ENCODE measurements at regions not wholly inside any gene's neighbourhood (a gene's known extent, or its start where the extent isn't known, plus 50 kb on each side); places are given as distances from the start of the nearest gene placed in this dataset.

- no peak for DNase-seq (ENCODE audit: extremely low spot score)
- ChIA-PET CTCF (interaction anchor here (1.5 kb wide), 1 partner anchor 40 kb away, joined by 6 read pairs; no protein-coding TSS in a partner anchor), POLR2A (no interaction called here)
- TF ChIP-seq CTCF (IDR thresholded peaks at IDR 0.05; ENCODE audit: control extremely low read depth, extremely low read depth, low read depth, missing control alignments): no peak
Measured at GRCh38 chr2:217749008-217749407, 253.8 kb downstream of the TNS1 start.

- ChIA-PET POLR2A (no interaction called here), CTCF (interaction anchor here (1.9 kb wide), 1 partner anchor 39 kb away, joined by 5 read pairs; no protein-coding TSS in a partner anchor)
- TF ChIP-seq CTCF (IDR thresholded peaks at IDR 0.05; ENCODE audit: control extremely low read depth, extremely low read depth, low read depth, missing control alignments): no peak
- no peak for DNase-seq (ENCODE audit: extremely low spot score)
Measured at GRCh38 chr2:217746808-217747207, 256.0 kb downstream of the TNS1 start.

GRCh38 chr2:217743966-217744761 lies 258.6 kb downstream of the TNS1 start:
- no peak for DNase-seq (ENCODE audit: extremely low spot score)
- CTCF ChIA-PET: no interaction called here
- POLR2A ChIA-PET: no interaction called here
- no peak for TF ChIP-seq CTCF (IDR thresholded peaks at IDR 0.05; ENCODE audit: control extremely low read depth, extremely low read depth, low read depth, missing control alignments)

- DNase-seq (ENCODE audit: extremely low spot score): no peak
- ChIA-PET POLR2A (no interaction called here), CTCF (no interaction called here)
- TF ChIP-seq CTCF (IDR thresholded peaks at IDR 0.05; ENCODE audit: control extremely low read depth, extremely low read depth, low read depth, missing control alignments): no peak
Measured at GRCh38 chr2:217743407-217743806, 259.4 kb downstream of the TNS1 start.

- CTCF ChIA-PET: no interaction called here
- TF ChIP-seq CTCF (IDR thresholded peaks at IDR 0.05; ENCODE audit: control extremely low read depth, extremely low read depth, low read depth, missing control alignments): no peak
- POLR2A ChIA-PET: no interaction called here
Measured at GRCh38 chr2:217742841-217743240, 260.0 kb downstream of the TNS1 start.

GRCh38 chr2:217742276-217742675 lies 260.5 kb downstream of the TNS1 start:
- POLR2A ChIA-PET: no interaction called here
- TF ChIP-seq CTCF (IDR thresholded peaks at IDR 0.05; ENCODE audit: control extremely low read depth, extremely low read depth, low read depth, missing control alignments): no peak
- no peak for DNase-seq (ENCODE audit: extremely low spot score)
- CTCF ChIA-PET: no interaction called here

More at GRCh38 chr2:217742841-217743240, 260.0 kb downstream of the TNS1 start:
- DNase-seq (ENCODE audit: extremely low spot score): no peak

Measured in GM10248 (cell line).